GM12891 (cell line): ENCODE measurements at regions not wholly inside any gene's neighbourhood (a gene's known extent, or its start where the extent isn't known, plus 50 kb on each side); places are given as distances from the start of the nearest gene placed in this dataset.
"Not testable (repeated sequence)": the region's sequence is repeated elsewhere in the genome, so short reads cannot be mapped to it uniquely, and the experiment has no call there.

Experiments used
- POLR2A ChIP-seq: IDR thresholded peaks from 2 replicates; pipeline ENCODE4 v1.6.1; 2011; ENCODE audit warnings: low read depth, low read length, control low read depth
- POLR2AphosphoS5 ChIP-seq: IDR thresholded peaks from 2 replicates; pipeline ENCODE4 v1.6.1; 2011; ENCODE audit warnings: low read depth, low read length, control low read depth
- SPI1 ChIP-seq: IDR thresholded peaks from 2 replicates; pipeline ENCODE4 v1.6.1; 2011; ENCODE audit warnings: low read depth, low read length, control low read depth
- TAF1 ChIP-seq: IDR thresholded peaks from 2 replicates; pipeline ENCODE4 v1.6.1; 2011; ENCODE audit warnings: low read depth, low read length, control low read depth

DNA sequence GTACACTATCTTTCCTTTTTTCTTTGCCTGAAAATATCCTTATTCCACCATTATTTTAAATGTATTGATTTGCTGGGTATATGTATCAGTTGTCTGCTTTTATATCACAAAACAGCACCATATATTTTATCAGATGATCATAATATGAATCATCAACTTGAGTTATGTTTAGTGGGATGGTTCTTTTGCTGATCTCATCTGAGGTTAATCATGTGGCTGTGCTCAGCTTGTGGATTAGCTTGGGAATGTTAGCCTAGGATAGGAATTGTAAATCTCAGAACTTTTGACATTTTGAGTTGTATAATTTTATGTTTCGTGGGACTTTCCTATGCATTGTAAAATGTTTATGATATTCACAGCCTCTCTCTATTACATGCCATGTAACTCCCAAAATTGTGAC is 881.3 kb downstream of the NAP1L3 start:
- not testable (repeated sequence) for TF ChIP-seq POLR2A, POLR2AphosphoS5, SPI1, TAF1
